Inflammatory macrophage treated with lipopolysaccharide for 4 hours (primary cell): ENCODE measurements at regions not wholly inside any gene's neighbourhood (a gene's known extent, or its start where the extent isn't known, plus 50 kb on each side); places are given as distances from the start of the nearest gene placed in this dataset.

Source experiments
- DNase-seq: peaks from one replicate; pipeline ENCODE4 v3.0.0-alpha.2; 2020

- DNase-seq = no peak
Measured at GRCh38 chr10:113423981-113424721, 128.7 kb upstream of the HABP2 start.

DNA sequence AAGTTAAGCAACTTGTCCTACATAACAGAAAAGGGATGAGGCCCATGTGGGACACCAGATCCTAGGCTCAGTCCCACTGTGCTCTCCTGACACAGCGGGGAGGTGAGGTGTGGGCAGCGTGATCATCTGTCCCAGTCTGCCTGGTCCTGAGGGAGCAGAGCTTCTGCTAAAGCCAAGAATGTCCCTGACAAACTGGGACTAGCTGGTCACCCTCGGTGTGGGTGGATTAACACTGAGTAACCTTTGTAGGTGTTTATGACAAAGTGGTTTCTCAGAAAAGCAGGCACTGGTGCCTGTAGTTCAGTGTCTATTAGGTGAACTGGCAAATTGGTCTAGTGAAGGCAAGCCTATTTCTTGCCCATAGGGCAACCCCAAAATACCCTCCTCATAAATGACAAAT lies 127.8 kb upstream of the HABP2 start:
- no peak for DNase-seq

DNA sequence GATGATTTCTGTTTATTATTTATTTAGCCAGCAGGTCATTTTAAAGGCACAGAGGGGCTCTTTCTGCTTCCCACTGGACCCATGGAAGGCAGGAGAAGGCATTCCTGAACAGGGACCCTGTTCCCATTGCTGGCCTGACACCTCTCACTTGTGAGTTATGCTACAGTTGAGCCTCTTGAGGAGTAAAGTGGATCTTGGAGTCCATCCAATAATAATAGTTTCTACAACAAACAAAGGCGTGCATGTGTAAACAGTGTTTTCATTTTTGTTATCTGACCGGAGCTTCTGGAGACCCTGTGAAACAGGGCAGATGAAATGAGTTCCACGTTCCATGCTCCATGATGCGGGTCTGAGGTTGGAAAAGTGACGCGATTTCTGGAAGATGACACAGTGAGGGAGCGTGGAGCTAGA lies 127.3 kb upstream of the HABP2 start:
- no peak for DNase-seq

- no peak for DNase-seq
Measured at GRCh38 chr10:113426181-113426877, 126.5 kb upstream of the HABP2 start.

GRCh38 chr10:113427236-113427735 lies 125.6 kb upstream of the HABP2 start:
- peak; percentile 71 for DNase-seq

- DNase-seq = no peak
Measured at GRCh38 chr10:113427811-113428558, 124.9 kb upstream of the HABP2 start.

- DNase-seq = no peak
Measured at GRCh38 chr10:113430634-113431397, 122.0 kb upstream of the HABP2 start.

DNA sequence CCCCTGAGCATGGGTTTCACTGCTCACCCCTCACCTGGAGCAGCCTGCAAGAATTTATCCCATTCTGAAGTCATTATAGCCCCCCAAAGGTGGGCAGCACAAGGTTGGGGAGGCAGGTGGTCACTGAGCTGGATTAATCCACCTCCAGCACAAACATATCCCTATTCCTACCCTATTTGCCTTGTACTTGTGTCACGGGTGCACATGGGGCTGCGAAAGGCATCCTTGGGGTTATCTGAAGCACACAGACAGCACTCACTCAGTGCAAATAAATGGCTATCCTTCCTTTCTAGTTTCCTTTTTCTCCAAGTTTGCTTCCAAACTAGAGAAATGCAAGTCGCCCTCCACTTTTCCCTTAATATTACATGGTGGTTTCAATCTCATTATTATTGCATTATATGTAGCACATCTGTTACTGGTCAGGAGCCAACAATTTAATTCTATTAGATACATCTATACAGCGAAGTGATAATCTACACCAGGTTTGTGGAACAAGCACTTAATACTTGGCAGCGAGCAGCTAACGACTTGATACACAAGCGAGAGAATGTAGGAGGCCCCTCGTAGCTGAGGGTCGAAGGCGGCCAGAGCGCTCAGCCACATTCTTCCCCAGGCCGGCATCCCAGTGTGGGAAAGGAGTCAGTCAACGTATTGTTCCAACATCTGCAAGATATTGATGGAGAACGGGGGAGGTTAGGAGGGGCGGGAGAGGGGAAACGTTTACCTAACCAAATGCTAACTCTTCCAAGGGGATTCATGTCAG lies 121.3 kb upstream of the HABP2 start:
- DNase-seq = no peak

- no peak for DNase-seq
Measured at GRCh38 chr10:113433711-113434110, 119.1 kb upstream of the HABP2 start.

DNA sequence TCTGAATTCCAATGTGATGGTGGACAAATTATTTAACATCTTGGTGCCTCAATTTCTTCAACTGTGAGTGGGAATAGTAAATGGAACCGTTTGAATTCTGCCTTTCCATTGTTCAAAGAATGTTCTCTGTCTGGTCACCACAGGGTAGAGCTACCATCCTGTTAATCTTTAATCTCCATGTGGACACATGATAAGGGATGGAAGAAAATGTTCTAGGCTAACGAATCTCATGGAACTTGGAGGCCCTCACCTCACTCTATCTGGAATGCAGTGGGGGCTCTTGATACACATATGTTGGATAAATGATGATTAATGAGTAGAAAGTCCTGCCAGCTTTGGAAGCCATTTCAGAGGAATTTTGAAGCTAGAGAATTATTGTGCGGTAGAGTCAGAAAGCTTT lies 118.5 kb upstream of the HABP2 start:
- DNase-seq = no peak

GRCh38 chr10:113434950-113435349 lies 117.9 kb upstream of the HABP2 start:
- no peak for DNase-seq

- no peak for DNase-seq
Measured at GRCh38 chr10:113435881-113436280, 117.0 kb upstream of the HABP2 start.

DNA sequence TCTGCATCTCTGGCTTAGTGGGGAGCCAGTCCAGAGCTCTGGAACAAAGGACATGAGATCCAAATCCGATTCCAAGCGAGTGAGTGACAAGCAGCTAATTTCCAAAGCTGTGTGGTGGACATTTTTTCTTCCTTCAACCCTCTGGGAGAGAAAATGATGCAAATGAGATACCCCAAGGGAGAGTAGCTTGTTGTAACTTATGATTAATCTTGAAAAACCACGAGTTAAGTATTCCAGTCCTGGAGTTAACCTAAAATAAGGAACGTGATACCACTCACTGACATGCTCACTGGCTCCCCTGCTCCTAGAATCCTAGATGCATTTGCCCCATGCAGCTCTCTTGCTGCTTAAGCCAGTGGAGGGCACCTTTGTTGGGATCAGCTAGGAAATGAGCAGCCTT lies 116.0 kb upstream of the HABP2 start:
- no peak for DNase-seq

GRCh38 chr10:113438652-113439051 lies 114.2 kb upstream of the HABP2 start:
- no peak for DNase-seq

GRCh38 chr10:113441220-113441619 lies 111.6 kb upstream of the HABP2 start:
- no peak for DNase-seq

DNA sequence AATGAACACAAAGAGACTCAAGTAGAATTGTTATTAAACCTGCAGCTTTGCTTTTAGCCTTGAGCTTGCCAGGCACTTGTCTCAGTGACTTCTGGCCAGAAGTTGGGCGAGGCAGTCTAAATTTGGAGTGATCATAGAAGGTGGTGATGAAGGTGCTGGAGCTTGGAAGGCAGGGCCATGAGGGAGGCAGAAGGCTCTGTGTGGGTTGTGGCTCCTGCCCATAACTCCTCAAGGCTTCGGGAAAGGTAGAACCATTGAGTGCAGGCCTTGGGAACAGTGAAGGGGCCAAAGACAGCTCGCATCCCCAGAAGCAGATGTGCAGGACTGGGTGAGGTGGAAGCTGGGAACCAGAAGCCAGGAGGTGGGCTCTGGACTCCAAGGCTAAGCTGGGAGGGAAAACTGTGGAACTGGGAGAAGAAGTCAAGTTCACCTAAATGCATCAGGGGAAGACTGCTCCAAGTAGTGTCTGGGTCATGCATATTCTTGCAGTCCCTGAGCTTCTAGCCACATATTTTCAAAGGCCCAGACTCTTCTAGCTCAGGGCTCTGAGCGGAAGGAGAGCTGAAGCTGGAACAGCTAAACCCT lies 111.1 kb upstream of the HABP2 start:
- DNase-seq = no peak

DNA sequence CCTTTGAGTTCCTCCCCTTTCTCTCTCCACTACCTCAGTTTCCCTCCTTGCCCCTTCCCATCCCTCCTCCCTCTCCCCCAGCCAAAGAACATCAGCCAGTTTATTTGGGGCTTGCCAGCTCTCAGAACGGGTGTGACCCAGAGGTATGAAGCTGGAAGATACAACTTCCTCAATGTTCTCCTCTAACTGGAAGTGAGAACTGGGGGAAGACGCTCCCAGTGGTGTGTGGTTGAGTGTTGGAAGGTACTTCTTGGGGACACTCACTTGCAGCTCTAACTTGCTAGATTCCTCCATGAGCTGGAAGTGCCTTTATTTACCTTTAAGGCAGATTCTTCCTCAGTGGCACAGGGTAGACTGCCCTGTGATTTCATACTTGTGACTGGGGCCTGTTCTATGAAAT lies 110.5 kb upstream of the HABP2 start:
- peak; percentile 71 for DNase-seq

DNA sequence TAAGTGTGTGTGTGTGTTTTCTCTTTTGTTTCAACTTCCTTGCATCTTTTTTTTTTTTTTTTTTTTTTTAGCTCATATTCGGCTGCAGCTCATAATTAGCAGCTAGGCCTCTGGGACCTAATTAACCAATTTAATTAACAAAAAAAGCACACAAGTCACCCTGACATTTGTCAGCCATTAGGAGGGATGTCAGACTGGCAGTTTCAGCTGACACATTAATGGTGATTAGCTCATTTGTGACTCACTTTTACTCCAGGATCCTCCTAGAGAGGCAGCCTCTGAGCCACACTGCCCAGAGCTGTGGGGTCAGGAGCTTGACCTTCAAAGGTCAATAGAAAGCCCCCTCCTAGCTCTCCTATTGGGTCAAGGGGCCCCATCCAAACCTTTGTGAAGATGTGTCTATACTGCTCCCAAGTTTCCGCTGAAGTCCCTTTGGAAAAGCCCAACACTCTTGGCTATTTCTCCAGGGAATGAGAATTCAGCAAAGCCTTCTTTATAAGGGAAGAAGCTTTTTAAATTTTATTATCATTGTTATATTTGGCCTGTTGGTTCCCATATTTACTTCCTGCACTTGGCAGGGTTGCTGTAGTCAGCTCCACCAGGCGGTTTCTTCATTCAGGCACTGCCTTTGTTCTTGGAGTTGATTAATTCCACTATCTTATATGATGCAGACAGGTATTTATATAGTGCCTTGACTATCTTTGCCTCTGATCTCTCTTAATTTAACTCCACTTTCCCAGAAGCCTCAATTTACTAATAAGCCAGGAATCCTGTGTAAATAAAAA lies 109.5 kb upstream of the HABP2 start:
- peak; percentile 66 for DNase-seq

DNA sequence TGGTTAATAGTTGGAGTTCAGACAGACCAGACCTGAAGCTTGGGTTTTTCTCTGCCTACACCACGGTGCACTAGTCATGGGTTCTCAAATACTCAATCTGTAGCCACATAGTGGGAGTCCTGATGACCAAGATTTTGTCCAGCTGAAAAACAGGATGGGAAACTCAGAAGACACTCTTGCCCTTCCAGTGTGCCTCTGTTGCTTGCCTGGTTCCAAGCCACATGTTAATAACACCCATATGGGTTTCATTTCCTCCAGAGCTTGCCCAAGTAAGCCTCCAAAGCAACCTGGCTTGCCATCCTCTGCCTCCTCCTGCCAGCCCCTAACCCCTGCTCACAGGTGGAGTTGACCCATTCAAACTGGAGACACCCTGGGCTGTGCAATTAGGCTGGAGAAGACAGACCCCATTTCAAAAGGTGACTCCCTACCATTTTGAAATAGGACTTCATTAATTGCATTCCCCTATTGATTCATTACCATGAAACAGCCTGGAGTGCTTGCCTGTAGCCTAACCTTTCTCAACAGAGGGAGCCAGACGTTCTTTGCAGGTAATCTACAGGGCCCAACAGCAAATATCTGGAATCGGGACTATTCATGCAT lies 108.0 kb upstream of the HABP2 start:
- peak; percentile 69 for DNase-seq

DNA sequence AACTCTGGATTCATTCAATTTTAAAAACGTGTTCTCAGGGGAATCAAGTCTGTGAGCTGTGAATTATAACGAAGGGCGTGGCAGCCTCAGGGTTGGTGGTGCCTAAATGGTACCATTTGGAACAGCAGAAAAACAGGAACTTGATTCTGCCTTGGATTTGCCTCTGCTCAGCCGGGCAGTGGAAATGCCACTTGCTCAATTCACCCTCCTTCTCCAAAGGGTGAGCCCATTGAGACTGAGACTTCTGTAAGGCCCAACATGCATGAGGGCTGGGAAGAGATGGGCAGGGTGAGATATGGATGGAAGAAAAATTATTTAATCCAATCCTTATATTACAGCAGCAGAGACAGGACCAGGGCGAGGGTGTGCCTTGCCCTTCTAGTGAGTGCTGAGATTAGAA lies 107.1 kb upstream of the HABP2 start:
- peak; percentile 31 for DNase-seq
